ENCODE measurements at regions not wholly inside any gene's neighbourhood (a gene's known extent, or its start where the extent isn't known, plus 50 kb on each side); places are given as distances from the start of the nearest gene placed in this dataset.

DNA sequence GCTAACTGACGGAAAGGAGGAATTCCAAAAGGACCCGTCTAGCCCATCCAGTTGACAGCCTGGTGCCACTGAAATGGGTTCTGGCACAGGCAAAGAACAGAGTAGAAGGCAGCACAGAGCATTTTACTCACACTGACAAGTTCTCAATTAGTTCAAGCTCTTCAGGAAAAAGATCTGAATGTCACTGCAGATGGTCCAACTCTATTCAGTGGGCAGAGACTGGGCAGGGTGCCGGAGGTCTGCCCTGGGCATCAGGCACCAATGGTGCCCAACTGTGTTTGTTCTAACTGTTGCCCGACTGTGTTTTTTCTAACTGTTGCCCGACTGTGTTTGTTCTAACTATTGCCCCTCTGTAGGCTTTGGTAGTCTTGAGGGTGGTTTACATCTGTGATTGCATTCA is 151.8 kb downstream of the SLC24A2 start:
- TF ChIP-seq TAF1 (IDR thresholded peaks at IDR 0.05; ENCODE audit: borderline replicate concordance, insufficient read depth, low read length) = no peak
- TF ChIP-seq FOXP2 (optimal IDR thresholded peaks at IDR 0.05; ENCODE audit: borderline replicate concordance, extremely low read depth, extremely low read length, insufficient read depth) = no peak
- TF ChIP-seq, protein P1, sequence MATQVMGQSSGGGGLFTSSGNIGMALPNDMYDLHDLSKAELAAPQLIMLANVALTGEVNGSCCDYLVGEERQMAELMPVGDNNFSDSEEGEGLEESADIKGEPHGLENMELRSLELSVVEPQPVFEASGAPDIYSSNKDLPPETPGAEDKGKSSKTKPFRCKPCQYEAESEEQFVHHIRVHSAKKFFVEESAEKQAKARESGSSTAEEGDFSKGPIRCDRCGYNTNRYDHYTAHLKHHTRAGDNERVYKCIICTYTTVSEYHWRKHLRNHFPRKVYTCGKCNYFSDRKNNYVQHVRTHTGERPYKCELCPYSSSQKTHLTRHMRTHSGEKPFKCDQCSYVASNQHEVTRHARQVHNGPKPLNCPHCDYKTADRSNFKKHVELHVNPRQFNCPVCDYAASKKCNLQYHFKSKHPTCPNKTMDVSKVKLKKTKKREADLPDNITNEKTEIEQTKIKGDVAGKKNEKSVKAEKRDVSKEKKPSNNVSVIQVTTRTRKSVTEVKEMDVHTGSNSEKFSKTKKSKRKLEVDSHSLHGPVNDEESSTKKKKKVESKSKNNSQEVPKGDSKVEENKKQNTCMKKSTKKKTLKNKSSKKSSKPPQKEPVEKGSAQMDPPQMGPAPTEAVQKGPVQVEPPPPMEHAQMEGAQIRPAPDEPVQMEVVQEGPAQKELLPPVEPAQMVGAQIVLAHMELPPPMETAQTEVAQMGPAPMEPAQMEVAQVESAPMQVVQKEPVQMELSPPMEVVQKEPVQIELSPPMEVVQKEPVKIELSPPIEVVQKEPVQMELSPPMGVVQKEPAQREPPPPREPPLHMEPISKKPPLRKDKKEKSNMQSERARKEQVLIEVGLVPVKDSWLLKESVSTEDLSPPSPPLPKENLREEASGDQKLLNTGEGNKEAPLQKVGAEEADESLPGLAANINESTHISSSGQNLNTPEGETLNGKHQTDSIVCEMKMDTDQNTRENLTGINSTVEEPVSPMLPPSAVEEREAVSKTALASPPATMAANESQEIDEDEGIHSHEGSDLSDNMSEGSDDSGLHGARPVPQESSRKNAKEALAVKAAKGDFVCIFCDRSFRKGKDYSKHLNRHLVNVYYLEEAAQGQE (IDR thresholded peaks at IDR 0.05; ENCODE audit: insufficient read depth in 1 of 2, low read depth in 2 of 2, low read length in 2 of 2) = no peak
- TF ChIP-seq POLR2AphosphoS5 (IDR thresholded peaks at IDR 0.05; ENCODE audit: low read depth, low read length) = no peak
- no peak for TF ChIP-seq SIN3A (IDR thresholded peaks at IDR 0.05; ENCODE audit: borderline replicate concordance, insufficient read depth, low read length)

DNA sequence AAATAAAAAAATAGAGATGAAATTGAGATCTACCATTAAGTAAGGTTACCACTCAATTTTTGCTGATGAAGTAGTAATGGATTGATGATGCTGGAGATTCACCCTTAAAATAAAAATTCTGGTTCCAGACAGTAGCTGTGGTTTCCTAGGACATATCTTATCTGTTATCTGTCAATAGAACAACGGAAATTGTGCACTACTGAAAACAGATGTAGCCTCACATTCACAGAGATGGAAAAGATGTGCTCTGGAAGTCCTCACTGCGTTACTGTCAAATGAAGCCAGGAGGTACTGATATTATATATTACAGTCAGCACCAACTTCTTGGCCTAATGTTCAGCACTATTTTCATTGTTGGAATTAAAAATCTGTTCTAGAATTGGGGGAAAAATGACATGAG is 154.0 kb downstream of the SLC24A2 start:
- TF ChIP-seq, protein P1 (IDR thresholded peaks at IDR 0.05; ENCODE audit: insufficient read depth in 1 of 2, low read depth in 2 of 2, low read length in 2 of 2) = no peak
- TF ChIP-seq POLR2AphosphoS5 (IDR thresholded peaks at IDR 0.05; ENCODE audit: low read depth, low read length) = no peak
- no peak for TF ChIP-seq TAF1 (IDR thresholded peaks at IDR 0.05; ENCODE audit: borderline replicate concordance, insufficient read depth, low read length)
- no peak for TF ChIP-seq FOXP2 (optimal IDR thresholded peaks at IDR 0.05; ENCODE audit: borderline replicate concordance, extremely low read depth, extremely low read length, insufficient read depth)
- TF ChIP-seq SIN3A (IDR thresholded peaks at IDR 0.05; ENCODE audit: borderline replicate concordance, insufficient read depth, low read length) = no peak

- TF ChIP-seq TAF1 (IDR thresholded peaks at IDR 0.05; ENCODE audit: borderline replicate concordance, insufficient read depth, low read length) (no peak), POLR2AphosphoS5 (IDR thresholded peaks at IDR 0.05; ENCODE audit: low read depth, low read length) (no peak), FOXP2 (optimal IDR thresholded peaks at IDR 0.05; ENCODE audit: borderline replicate concordance, extremely low read depth, extremely low read length, insufficient read depth) (no peak), SIN3A (IDR thresholded peaks at IDR 0.05; ENCODE audit: borderline replicate concordance, insufficient read depth, low read length) (no peak)
- TF ChIP-seq, protein P1 (IDR thresholded peaks at IDR 0.05; ENCODE audit: insufficient read depth in 1 of 2, low read depth in 2 of 2, low read length in 2 of 2) = no peak
Observed at GRCh38 chr9:19631181-19631580, 157.7 kb downstream of the SLC24A2 start.

- no peak for TF ChIP-seq POLR2AphosphoS5 (IDR thresholded peaks at IDR 0.05; ENCODE audit: low read depth, low read length)
- TF ChIP-seq, protein P1 (IDR thresholded peaks at IDR 0.05; ENCODE audit: insufficient read depth in 1 of 2, low read depth in 2 of 2, low read length in 2 of 2) = no peak
- TF ChIP-seq SIN3A (IDR thresholded peaks at IDR 0.05; ENCODE audit: borderline replicate concordance, insufficient read depth, low read length) = no peak
- no peak for TF ChIP-seq TAF1 (IDR thresholded peaks at IDR 0.05; ENCODE audit: borderline replicate concordance, insufficient read depth, low read length)
- no peak for TF ChIP-seq FOXP2 (optimal IDR thresholded peaks at IDR 0.05; ENCODE audit: borderline replicate concordance, extremely low read depth, extremely low read length, insufficient read depth)
Observed at GRCh38 chr9:19630760-19631159, 158.1 kb downstream of the SLC24A2 start.

GRCh38 chr9:19629488-19629887 is 159.3 kb downstream of the SLC24A2 start:
- TF ChIP-seq TAF1 (IDR thresholded peaks at IDR 0.05; ENCODE audit: borderline replicate concordance, insufficient read depth, low read length) = no peak
- TF ChIP-seq FOXP2 (optimal IDR thresholded peaks at IDR 0.05; ENCODE audit: borderline replicate concordance, extremely low read depth, extremely low read length, insufficient read depth) = no peak
